HEK293 (cell line): ENCODE measurements at regions not wholly inside any gene's neighbourhood (a gene's known extent, or its start where the extent isn't known, plus 50 kb on each side); places are given as distances from the start of the nearest gene placed in this dataset.

ENCODE experiments used
- CTCF ChIA-PET: fragments of 350-600 bp; formaldehyde crosslinking; extraction: SDS; loops from one replicate; lab custom pipeline; 2021; ENCODE audit warnings: antibody characterized with exemption; lab: Yijun Ruan, JAX
- POLR2A ChIA-PET: fragments of 300-600 bp; formaldehyde crosslinking; extraction: SDS; loops from one replicate; lab custom pipeline; 2020; ENCODE audit warnings: antibody characterized with exemption, inconsistent platforms; lab: Yijun Ruan, JAX
- H3K27ac ChIP-seq: fragments of 200-500 bp; sonication (Bioruptor generic); 2 replicates; pipeline ENCODE4 v1.5.1; 2014; ENCODE audit warnings: low read depth, low read length, control low read depth, inconsistent platforms; ENCODE audit errors: extremely low read depth
- H3K36me3 ChIP-seq, 2 experiments: fragments of 200-500 bp in 1 of 2; sonication (Bioruptor generic) in 1 of 2; 1 replicate in 1 of 2; 2 replicates in 1 of 2; pipeline ENCODE4 v1.5.1; 2014 to 2017; ENCODE audit warnings: inconsistent platforms in 2 of 2, low read length in 2 of 2; ENCODE audit not compliant: control insufficient read depth in 2 of 2, insufficient read depth in 1 of 2
- H3K4me1 ChIP-seq: fragments of 200-500 bp; sonication (Bioruptor generic); 2 replicates; pipeline ENCODE4 v1.5.1; 2014; ENCODE audit warnings: mild to moderate bottlenecking, low read length, inconsistent platforms; ENCODE audit not compliant: control insufficient read depth, insufficient read depth
- H3K4me3 ChIP-seq: 2 replicates; pipeline ENCODE4 v1.5.1; 2011; ENCODE audit warnings: low read depth, mild to moderate bottlenecking, control low read depth, low read length, moderate library complexity
- H3K9me3 ChIP-seq: fragments of 200-500 bp; sonication (Bioruptor generic); 2 replicates; pipeline ENCODE4 v1.5.1; 2014; ENCODE audit warnings: low read depth, low read length, inconsistent platforms; ENCODE audit not compliant: control insufficient read depth, insufficient read depth
- ATF2 ChIP-seq: fragments of 450-650 bp; formaldehyde crosslinking; IDR thresholded peaks from 2 replicates; pipeline ENCODE4 v1.5.1; 2016; ENCODE audit warnings: missing biosample characterization, missing genetic modification characterization, low read depth
- EGR2 ChIP-seq: fragments of 450-650 bp; formaldehyde crosslinking; IDR thresholded peaks from 2 replicates; pipeline ENCODE4 v1.5.1; 2016; ENCODE audit warnings: low read depth, missing biosample characterization, missing genetic modification characterization
- KLF10 ChIP-seq: fragments of 450-650 bp; IDR thresholded peaks from 2 replicates; pipeline ENCODE4 v1.5.1; 2018; ENCODE audit warnings: missing biosample characterization, mild to moderate bottlenecking, missing genetic modification characterization
- KLF8 ChIP-seq: fragments of 450-650 bp; formaldehyde crosslinking; IDR thresholded peaks from 2 replicates; pipeline ENCODE4 v1.5.1; 2016; ENCODE audit warnings: missing biosample characterization, missing genetic modification characterization
- OSR2 ChIP-seq: fragments of 450-650 bp; formaldehyde crosslinking; IDR thresholded peaks from 2 replicates; pipeline ENCODE4 v1.5.1; 2016; ENCODE audit warnings: missing biosample characterization, missing genetic modification characterization
- PRDM6 ChIP-seq: fragments of 450-650 bp; formaldehyde crosslinking; IDR thresholded peaks from 2 replicates; pipeline ENCODE4 v1.5.1; 2017; ENCODE audit warnings: missing biosample characterization, missing genetic modification characterization
- SP7 ChIP-seq: fragments of 450-650 bp; formaldehyde crosslinking; IDR thresholded peaks from 2 replicates; pipeline ENCODE4 v1.5.1; 2016; ENCODE audit warnings: missing biosample characterization, missing genetic modification characterization
- ZFHX2 ChIP-seq: fragments of 450-650 bp; formaldehyde crosslinking; conservative IDR thresholded peaks from 2 replicates; pipeline ENCODE4 v1.5.1; 2016; ENCODE audit warnings: missing biosample characterization, missing genetic modification characterization
- ZIC2 ChIP-seq: fragments of 450-650 bp; formaldehyde crosslinking; IDR thresholded peaks from 2 replicates; pipeline ENCODE4 v1.5.1; 2016; ENCODE audit warnings: missing biosample characterization, missing genetic modification characterization
- ZNF146 ChIP-seq: fragments of 450-650 bp; formaldehyde crosslinking; IDR thresholded peaks from 2 replicates; pipeline ENCODE4 v1.5.1; 2016; ENCODE audit warnings: missing biosample characterization, missing genetic modification characterization
- ZNF24 ChIP-seq: fragments of 450-650 bp; formaldehyde crosslinking; IDR thresholded peaks from 2 replicates; pipeline ENCODE4 v1.5.1; 2016; ENCODE audit warnings: missing biosample characterization, missing genetic modification characterization
- ZNF37A ChIP-seq: fragments of 450-650 bp; IDR thresholded peaks from 2 replicates; pipeline ENCODE4 v1.5.1; 2018; ENCODE audit warnings: missing biosample characterization, missing genetic modification characterization
- ZNF394 ChIP-seq: fragments of 450-650 bp; formaldehyde crosslinking; IDR thresholded peaks from 2 replicates; pipeline ENCODE4 v1.5.1; 2016; ENCODE audit warnings: missing biosample characterization, missing genetic modification characterization, mild to moderate bottlenecking, moderate library complexity, borderline replicate concordance
- ZNF426 ChIP-seq: fragments of 450-650 bp; formaldehyde crosslinking; IDR thresholded peaks from 2 replicates; pipeline ENCODE4 v1.5.1; 2017; ENCODE audit warnings: missing biosample characterization, missing genetic modification characterization, mild to moderate bottlenecking, inconsistent platforms, moderate library complexity
- ZNF514 ChIP-seq: fragments of 450-650 bp; formaldehyde crosslinking; IDR thresholded peaks from 2 replicates; pipeline ENCODE4 v1.5.1; 2016; ENCODE audit warnings: missing biosample characterization, missing genetic modification characterization
- ZNF530 ChIP-seq: fragments of 450-650 bp; formaldehyde crosslinking; IDR thresholded peaks from 2 replicates; pipeline ENCODE4 v1.5.1; 2016; ENCODE audit warnings: low read depth, missing biosample characterization, missing genetic modification characterization
- ZNF544 ChIP-seq: fragments of 450-650 bp; formaldehyde crosslinking; IDR thresholded peaks from 2 replicates; pipeline ENCODE4 v1.5.0; 2017; ENCODE audit warnings: missing biosample characterization, missing genetic modification characterization
- ZNF549 ChIP-seq: fragments of 450-650 bp; IDR thresholded peaks from 2 replicates; pipeline ENCODE4 v1.5.1; 2018; ENCODE audit warnings: missing biosample characterization, missing genetic modification characterization, mild to moderate bottlenecking, inconsistent platforms, moderate library complexity
- ZNF561 ChIP-seq: fragments of 450-650 bp; IDR thresholded peaks from 2 replicates; pipeline ENCODE4 v1.5.1; 2018; ENCODE audit warnings: missing biosample characterization, missing genetic modification characterization, borderline replicate concordance
- ZNF629 ChIP-seq: fragments of 450-650 bp; formaldehyde crosslinking; IDR thresholded peaks from 2 replicates; pipeline ENCODE4 v1.5.1; 2017; ENCODE audit warnings: missing biosample characterization, missing genetic modification characterization
- ZNF791 ChIP-seq: fragments of 450-650 bp; formaldehyde crosslinking; IDR thresholded peaks from 2 replicates; pipeline ENCODE4 v1.5.1; 2016; ENCODE audit warnings: missing biosample characterization, missing genetic modification characterization
- ZNF837 ChIP-seq: fragments of 450-650 bp; formaldehyde crosslinking; IDR thresholded peaks from 2 replicates; pipeline ENCODE4 v1.5.1; 2016; ENCODE audit warnings: missing biosample characterization, missing genetic modification characterization
- TF ChIP-seq, protein P1 (sequence below): fragments of 450-650 bp; formaldehyde crosslinking; IDR thresholded peaks from 2 replicates; pipeline ENCODE4 v1.5.1; 2017; ENCODE audit warnings: missing biosample characterization, missing genetic modification characterization
- TF ChIP-seq, protein P2 (sequence below): fragments of 450-650 bp; formaldehyde crosslinking; IDR thresholded peaks from 2 replicates; pipeline ENCODE4 v1.5.1; 2016; ENCODE audit warnings: missing biosample characterization, missing genetic modification characterization, borderline replicate concordance

- Histone ChIP-seq H3K36me3 (no peaks in the 10 kb centered on the region), H3K4me3 (no peak overlapping the region), H3K4me1 (no peaks in the 10 kb centered on the region; the same call in 1 of the 2 replicates), H3K27ac (no peak overlapping the region), H3K9me3 (no peaks in the 10 kb centered on the region)
- ChIA-PET CTCF (interaction anchor here (0.6 to 2.9 kb wide), 8 partner anchors 15 to 472 kb away, joined by 3 to 21 read pairs (median 4); no protein-coding TSS in a partner anchor), POLR2A (no interaction called here)
- TF ChIP-seq ZNF629 (tag by site-specific recombination): no peak
- TF ChIP-seq ZNF426: no peak
- TF ChIP-seq ZNF146 (tag by site-specific recombination): peak; percentile 38; the same call in 1 of the 2 replicates
- no peak for TF ChIP-seq ZNF394
- TF ChIP-seq ZNF549 (tag by site-specific recombination): no peak
- 0 out of 2 replicates have a peak, but pooled peaks have one; percentile 44 for TF ChIP-seq EGR2 (tag by site-specific recombination)
- peak; percentile 64; the same call in 1 of the 2 replicates for TF ChIP-seq ZFHX2 (tag by site-specific recombination)
- no peak for TF ChIP-seq ZNF791 (tag by site-specific recombination)
- TF ChIP-seq ZNF530 (tag by site-specific recombination): no peak
- TF ChIP-seq ZNF37A (tag by site-specific recombination): 0 out of 2 replicates have a peak, but pooled peaks have one; percentile 13
- peak; percentile 72 for TF ChIP-seq ZIC2 (tag by site-specific recombination)
- TF ChIP-seq, protein P1, sequence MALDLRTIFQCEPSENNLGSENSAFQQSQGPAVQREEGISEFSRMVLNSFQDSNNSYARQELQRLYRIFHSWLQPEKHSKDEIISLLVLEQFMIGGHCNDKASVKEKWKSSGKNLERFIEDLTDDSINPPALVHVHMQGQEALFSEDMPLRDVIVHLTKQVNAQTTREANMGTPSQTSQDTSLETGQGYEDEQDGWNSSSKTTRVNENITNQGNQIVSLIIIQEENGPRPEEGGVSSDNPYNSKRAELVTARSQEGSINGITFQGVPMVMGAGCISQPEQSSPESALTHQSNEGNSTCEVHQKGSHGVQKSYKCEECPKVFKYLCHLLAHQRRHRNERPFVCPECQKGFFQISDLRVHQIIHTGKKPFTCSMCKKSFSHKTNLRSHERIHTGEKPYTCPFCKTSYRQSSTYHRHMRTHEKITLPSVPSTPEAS (tag by site-specific recombination): no peak
- no peak for TF ChIP-seq ZNF544 (tag by site-specific recombination)
- 0 out of 2 replicates have a peak, but pooled peaks have one; percentile 17 for TF ChIP-seq PRDM6 (tag by site-specific recombination)
- no peak for TF ChIP-seq ZNF514 (tag by site-specific recombination)
- no peak for TF ChIP-seq SP7 (tag by site-specific recombination)
Observed at GRCh38 chr14:100421756-100422470, 98.8 kb downstream of the SLC25A47 start.

DNA sequence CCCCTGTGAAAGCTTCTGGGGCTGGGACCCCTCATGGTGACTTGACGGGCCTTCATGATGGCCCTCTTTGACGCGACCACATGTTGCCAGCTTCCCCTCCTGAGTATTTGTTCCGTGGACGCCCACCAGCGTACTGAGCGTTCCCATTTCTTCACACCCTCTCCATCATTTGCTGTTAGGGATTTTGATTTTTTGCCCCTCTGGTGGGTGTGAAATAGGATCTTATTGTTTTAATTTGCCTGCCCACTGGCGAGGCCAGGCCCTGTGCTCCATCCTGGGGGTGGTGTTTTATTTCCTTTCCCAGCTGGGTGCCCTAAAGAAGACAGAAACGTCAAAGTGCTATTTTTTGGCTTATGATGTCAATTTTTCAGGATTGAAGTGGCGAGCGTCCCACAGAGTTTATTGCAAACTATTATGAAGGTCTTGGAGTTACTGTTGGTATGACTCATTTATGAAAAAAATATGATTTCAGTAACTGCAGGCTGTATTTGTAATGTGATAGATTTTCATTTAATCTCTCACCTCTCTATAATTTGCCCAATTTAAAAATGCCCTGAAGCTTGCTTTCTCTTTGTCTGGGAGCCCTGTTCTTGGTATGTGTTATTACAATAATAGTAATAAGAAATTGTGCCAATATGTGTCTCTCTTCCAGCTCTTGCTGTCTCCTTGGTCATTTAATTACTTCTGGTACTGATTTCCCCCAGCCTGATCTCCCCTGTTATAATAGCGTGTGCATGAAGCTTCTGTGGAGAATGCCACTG, 99.6 kb downstream of the SLC25A47 start:
- Histone ChIP-seq H3K36me3 (no peaks in the 10 kb centered on the region), H3K4me1 (no peaks in the 10 kb centered on the region; the same call in 1 of the 2 replicates), H3K4me3 (no peak overlapping the region), H3K9me3 (no peaks in the 10 kb centered on the region), H3K27ac (no peak overlapping the region)
- ChIA-PET POLR2A (no interaction called here), CTCF (interaction anchor here (0.5 to 2.9 kb wide), 3 partner anchors 12 to 222 kb away, joined by 3 to 21 read pairs (median 16); no protein-coding TSS in a partner anchor)
- TF ChIP-seq KLF10 (tag by site-specific recombination) (peak; percentile 49; the same call in 1 of the 2 replicates), OSR2 (tag by site-specific recombination) (peak; percentile 61; the same call in 1 of the 2 replicates), ZNF629 (tag by site-specific recombination) (peak; percentile 94), KLF8 (no peak), ZNF561 (tag by site-specific recombination) (no peak), ATF2 (tag by site-specific recombination) (peak; percentile 64), ZNF24 (tag by site-specific recombination) (peak; percentile 82), ZNF837 (tag by site-specific recombination) (no peak)
- TF ChIP-seq, protein P2, sequence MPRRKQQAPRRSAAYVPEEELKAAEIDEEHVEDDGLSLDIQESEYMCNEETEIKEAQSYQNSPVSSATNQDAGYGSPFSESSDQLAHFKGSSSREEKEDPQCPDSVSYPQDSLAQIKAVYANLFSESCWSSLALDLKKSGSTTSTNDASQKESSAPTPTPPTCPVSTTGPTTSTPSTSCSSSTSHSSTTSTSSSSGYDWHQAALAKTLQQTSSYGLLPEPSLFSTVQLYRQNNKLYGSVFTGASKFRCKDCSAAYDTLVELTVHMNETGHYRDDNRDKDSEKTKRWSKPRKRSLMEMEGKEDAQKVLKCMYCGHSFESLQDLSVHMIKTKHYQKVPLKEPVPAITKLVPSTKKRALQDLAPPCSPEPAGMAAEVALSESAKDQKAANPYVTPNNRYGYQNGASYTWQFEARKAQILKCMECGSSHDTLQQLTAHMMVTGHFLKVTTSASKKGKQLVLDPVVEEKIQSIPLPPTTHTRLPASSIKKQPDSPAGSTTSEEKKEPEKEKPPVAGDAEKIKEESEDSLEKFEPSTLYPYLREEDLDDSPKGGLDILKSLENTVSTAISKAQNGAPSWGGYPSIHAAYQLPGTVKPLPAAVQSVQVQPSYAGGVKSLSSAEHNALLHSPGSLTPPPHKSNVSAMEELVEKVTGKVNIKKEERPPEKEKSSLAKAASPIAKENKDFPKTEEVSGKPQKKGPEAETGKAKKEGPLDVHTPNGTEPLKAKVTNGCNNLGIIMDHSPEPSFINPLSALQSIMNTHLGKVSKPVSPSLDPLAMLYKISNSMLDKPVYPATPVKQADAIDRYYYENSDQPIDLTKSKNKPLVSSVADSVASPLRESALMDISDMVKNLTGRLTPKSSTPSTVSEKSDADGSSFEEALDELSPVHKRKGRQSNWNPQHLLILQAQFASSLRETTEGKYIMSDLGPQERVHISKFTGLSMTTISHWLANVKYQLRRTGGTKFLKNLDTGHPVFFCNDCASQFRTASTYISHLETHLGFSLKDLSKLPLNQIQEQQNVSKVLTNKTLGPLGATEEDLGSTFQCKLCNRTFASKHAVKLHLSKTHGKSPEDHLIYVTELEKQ (tag by site-specific recombination): peak; percentile 49; the same call in 1 of the 2 replicates
